Fibroblast of lung (primary cell): ENCODE measurements at regions not wholly inside any gene's neighbourhood (a gene's known extent, or its start where the extent isn't known, plus 50 kb on each side); places are given as distances from the start of the nearest gene placed in this dataset.

Experiments used
- DNase-seq, 2 donors: peaks; one replicate each; pipeline versions ENCODE4 v3.0.0 to v3.0.0-alpha.2; 2010; ENCODE audit warnings: low read depth in 2 of 2
- H2AFZ ChIP-seq: 2 replicates; pipeline ENCODE4 v1.5.1; 2012; ENCODE audit warnings: low read length, control low read depth, inconsistent platforms
- H3K27ac ChIP-seq: 2 replicates; pipeline ENCODE4 v1.5.1; 2011; ENCODE audit warnings: low read length, control low read depth; ENCODE audit not compliant: insufficient read depth
- H3K27me3 ChIP-seq: 2 replicates; pipeline ENCODE4 v1.5.1; 2011; ENCODE audit warnings: mild to moderate bottlenecking, low read length; ENCODE audit not compliant: control insufficient read depth, insufficient read depth
- H3K36me3 ChIP-seq: 2 replicates; pipeline ENCODE4 v1.5.1; 2011; ENCODE audit warnings: low read length; ENCODE audit not compliant: control insufficient read depth, insufficient read depth
- H3K4me1 ChIP-seq: 2 replicates; pipeline ENCODE4 v1.5.1; 2011; ENCODE audit warnings: low read length; ENCODE audit not compliant: control insufficient read depth, insufficient read depth; ENCODE audit errors: extremely low read depth
- H3K4me2 ChIP-seq: 2 replicates; pipeline ENCODE4 v1.5.1; 2011; ENCODE audit warnings: low read length, control low read depth; ENCODE audit not compliant: insufficient read depth; ENCODE audit errors: extremely low read depth
- H3K4me3 ChIP-seq, 4 experiments: fragments of 200-600 bp in 1 of 4; sonication (generic) in 1 of 4; replicated peaks in 1 of 4; 2 replicates each; pipeline ENCODE4 v1.5.1; 2011 to 2016; ENCODE audit warnings: low read length in 4 of 4, low read depth in 3 of 4, mild to moderate bottlenecking in 3 of 4, control low read depth in 2 of 4, inconsistent platforms in 1 of 4, mixed read lengths in 1 of 4; ENCODE audit not compliant: insufficient read depth in 1 of 4; ENCODE audit errors: control extremely low read depth in 1 of 4
- H3K79me2 ChIP-seq: 2 replicates; pipeline ENCODE4 v1.5.1; 2012; ENCODE audit warnings: mild to moderate bottlenecking, low read length, inconsistent platforms; ENCODE audit not compliant: control insufficient read depth, insufficient read depth
- H3K9ac ChIP-seq: 2 replicates; pipeline ENCODE4 v1.5.1; 2011; ENCODE audit warnings: mild to moderate bottlenecking, low read length, control low read depth; ENCODE audit not compliant: insufficient read depth
- H3K9me3 ChIP-seq: 2 replicates; pipeline ENCODE4 v1.5.1; 2012; ENCODE audit warnings: low read depth, low read length; ENCODE audit not compliant: control insufficient read depth, insufficient read depth
- H4K20me1 ChIP-seq: 2 replicates; pipeline ENCODE4 v1.5.1; 2011; ENCODE audit warnings: low read length; ENCODE audit not compliant: control insufficient read depth, insufficient read depth; ENCODE audit errors: extremely low read depth
- CTCF ChIP-seq, 2 donors: IDR thresholded peaks in 1 of 2; conservative IDR thresholded peaks in 1 of 2; 1 replicate in 1 of 2; 2 replicates in 1 of 2; pipeline ENCODE4 v1.5.1; 2011 to 2012; ENCODE audit warnings: low read length in 2 of 2, control low read depth in 1 of 2, inconsistent platforms in 1 of 2, low read depth in 1 of 2, mild to moderate bottlenecking in 1 of 2
- EZH2 ChIP-seq: IDR thresholded peaks from 2 replicates; pipeline ENCODE4 v1.5.1; 2012; ENCODE audit warnings: low read length, control low read depth, mild to moderate bottlenecking; ENCODE audit errors: missing control alignments

DNA sequence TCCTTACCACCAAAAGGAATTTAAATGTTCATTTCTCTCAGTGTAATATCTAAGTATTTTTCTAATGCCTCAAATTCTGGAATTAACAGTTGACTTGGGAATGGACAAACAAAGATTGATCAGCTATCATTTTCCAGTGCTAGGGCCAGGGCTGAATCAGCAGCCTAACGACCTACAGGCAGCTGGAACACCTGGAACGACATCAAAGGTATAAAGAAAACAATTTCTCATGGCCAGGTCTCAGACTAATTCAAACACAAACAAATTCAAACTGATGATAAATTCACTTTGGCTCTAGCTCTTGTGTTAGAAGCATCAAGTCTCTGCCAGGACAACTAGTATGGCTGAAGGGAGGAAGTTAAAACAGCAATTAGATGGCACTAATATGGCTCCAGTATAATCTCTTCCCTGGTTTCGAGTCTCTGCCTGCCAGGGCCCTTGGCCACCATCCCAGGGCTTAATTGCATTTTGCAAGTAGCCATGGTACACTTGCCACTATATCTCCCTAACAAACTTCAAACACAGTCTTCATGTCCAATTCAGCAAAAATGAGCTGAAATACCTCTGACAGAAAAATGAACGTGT is 70.2 kb upstream of the FSHR start:
- peak in 1 of 2 donors; percentile 3 for DNase-seq
- Histone ChIP-seq H3K27me3 (no peaks in the 10 kb centered on the region), H3K4me2 (no peak overlapping the region), H3K27ac (no peak overlapping the region), H4K20me1 (no peaks in the 10 kb centered on the region), H3K79me2 (no peaks in the 10 kb centered on the region), H3K4me3 (no peak overlapping the region), H3K9me3 (no peaks in the 10 kb centered on the region), H2AFZ (no peak overlapping the region), H3K36me3 (no peaks in the 10 kb centered on the region), H3K4me1 (no peaks in the 10 kb centered on the region), H3K9ac (no peak overlapping the region)
- TF ChIP-seq EZH2 (no peak), CTCF (conservative IDR thresholded peaks at IDR 0.05 in 1 of 2, IDR thresholded peaks at IDR 0.05 in 1 of 2; ENCODE audit: low read depth in 1 of 2, low read length in 2 of 2) (no peak)

GRCh38 chr2:49222975-49223528 is 68.7 kb upstream of the FSHR start:
- no peaks in the 10 kb centered on the region for H3K27me3 ChIP-seq
- H3K9ac ChIP-seq: no peak overlapping the region
- H3K27ac ChIP-seq: no peak overlapping the region
- no peak overlapping the region for H2AFZ ChIP-seq
- H3K79me2 ChIP-seq: no peaks in the 10 kb centered on the region
- H3K4me2 ChIP-seq: no peak overlapping the region
- TF ChIP-seq EZH2 (no peak), CTCF (conservative IDR thresholded peaks at IDR 0.05 in 1 of 2, IDR thresholded peaks at IDR 0.05 in 1 of 2; ENCODE audit: low read depth in 1 of 2, low read length in 2 of 2) (no peak)
- no peaks in the 10 kb centered on the region for H3K9me3 ChIP-seq
- no peaks in the 10 kb centered on the region for H4K20me1 ChIP-seq
- DNase-seq: no peak
- H3K4me3 ChIP-seq: no peak overlapping the region
- no peaks in the 10 kb centered on the region for H3K36me3 ChIP-seq
- no peaks in the 10 kb centered on the region for H3K4me1 ChIP-seq

GRCh38 chr2:49219741-49220140 is 65.4 kb upstream of the FSHR start:
- Histone ChIP-seq H3K27ac (no peak overlapping the region), H3K36me3 (no peaks in the 10 kb centered on the region), H3K79me2 (no peaks in the 10 kb centered on the region), H3K27me3 (no peaks in the 10 kb centered on the region), H3K4me2 (no peak overlapping the region), H3K9ac (no peak overlapping the region), H4K20me1 (no peaks in the 10 kb centered on the region), H3K4me1 (no peaks in the 10 kb centered on the region), H3K9me3 (no peaks in the 10 kb centered on the region), H2AFZ (no peak overlapping the region), H3K4me3 (no peak overlapping the region)
- TF ChIP-seq CTCF (conservative IDR thresholded peaks at IDR 0.05 in 1 of 2, IDR thresholded peaks at IDR 0.05 in 1 of 2; ENCODE audit: low read depth in 1 of 2, low read length in 2 of 2): no peak
- TF ChIP-seq EZH2: no peak
- DNase-seq: no peak
